DND-41 (cell line): ENCODE measurements at regions not wholly inside any gene's neighbourhood (a gene's known extent, or its start where the extent isn't known, plus 50 kb on each side); places are given as distances from the start of the nearest gene placed in this dataset.

Experiments
- ATAC-seq: fragments of 200-7000 bp; cut with Tn5 transposase; 3 replicates; pipeline ENCODE4 v1.9.1; 2021; ENCODE audit warnings: low read depth; ENCODE audit not compliant: insufficient read depth
- DNase-seq: peaks from one replicate; pipeline ENCODE4 v3.0.0-alpha.2; 2020
- H2AFZ ChIP-seq: 2 replicates; pipeline ENCODE4 v1.6.0; 2012; ENCODE audit warnings: low read depth, low read length
- H3K27ac ChIP-seq: 2 replicates; pipeline ENCODE4 v1.5.1; 2012; ENCODE audit warnings: low read length, inconsistent platforms
- H3K27me3 ChIP-seq: fragments of 200-600 bp; sonication (generic); 2 replicates; pipeline ENCODE4 v1.6.0; 2012; ENCODE audit warnings: low read length, mild to moderate bottlenecking, inconsistent platforms; ENCODE audit not compliant: insufficient read depth, poor library complexity
- H3K36me3 ChIP-seq: 2 replicates; pipeline ENCODE4 v1.5.1; 2012; ENCODE audit warnings: low read length, inconsistent platforms; ENCODE audit not compliant: insufficient read depth
- H3K4me1 ChIP-seq: 2 replicates; pipeline ENCODE4 v1.5.1; 2012; ENCODE audit warnings: mild to moderate bottlenecking, low read length; ENCODE audit not compliant: insufficient read depth
- H3K4me2 ChIP-seq: 2 replicates; pipeline ENCODE4 v1.6.0; 2012; ENCODE audit warnings: mild to moderate bottlenecking, moderate library complexity, low read length, inconsistent platforms; ENCODE audit not compliant: insufficient read depth
- H3K4me3 ChIP-seq, 2 experiments: fragments of 200-600 bp in 1 of 2; shearing (Covaris generic) in 1 of 2; 2 replicates each; pipeline ENCODE4 v1.5.1; 2012 to 2016; ENCODE audit warnings: inconsistent platforms in 2 of 2, low read length in 2 of 2, mild to moderate bottlenecking in 2 of 2, low read depth in 1 of 2, moderate library complexity in 1 of 2
- H3K79me2 ChIP-seq: 2 replicates; pipeline ENCODE4 v1.6.0; 2012; ENCODE audit warnings: low read length, inconsistent platforms; ENCODE audit not compliant: insufficient read depth
- H3K9ac ChIP-seq: 2 replicates; pipeline ENCODE4 v1.6.0; 2012; ENCODE audit warnings: low read depth, mild to moderate bottlenecking, inconsistent platforms, low read length, moderate library complexity
- H3K9me3 ChIP-seq: 2 replicates; pipeline ENCODE4 v1.5.1; 2012; ENCODE audit warnings: low read length, moderate library complexity, mild to moderate bottlenecking, inconsistent platforms; ENCODE audit not compliant: insufficient read depth, severe bottlenecking
- H4K20me1 ChIP-seq: 2 replicates; pipeline ENCODE4 v1.6.0; 2012; ENCODE audit warnings: low read length; ENCODE audit not compliant: insufficient read depth
- EZH2 ChIP-seq: IDR thresholded peaks from 3 replicates; pipeline ENCODE4 v1.6.1; 2012; ENCODE audit warnings: borderline replicate concordance, low read depth, mild to moderate bottlenecking, moderate library complexity, low read length, inconsistent platforms; ENCODE audit not compliant: severe bottlenecking
- TF ChIP-seq, protein P1 (sequence below): IDR thresholded peaks from 2 replicates; pipeline ENCODE4 v1.5.1; 2012; ENCODE audit warnings: borderline replicate concordance, low read length, moderate library complexity, mild to moderate bottlenecking; ENCODE audit not compliant: poor library complexity, severe bottlenecking; ENCODE audit errors: extremely low read depth

DNA sequence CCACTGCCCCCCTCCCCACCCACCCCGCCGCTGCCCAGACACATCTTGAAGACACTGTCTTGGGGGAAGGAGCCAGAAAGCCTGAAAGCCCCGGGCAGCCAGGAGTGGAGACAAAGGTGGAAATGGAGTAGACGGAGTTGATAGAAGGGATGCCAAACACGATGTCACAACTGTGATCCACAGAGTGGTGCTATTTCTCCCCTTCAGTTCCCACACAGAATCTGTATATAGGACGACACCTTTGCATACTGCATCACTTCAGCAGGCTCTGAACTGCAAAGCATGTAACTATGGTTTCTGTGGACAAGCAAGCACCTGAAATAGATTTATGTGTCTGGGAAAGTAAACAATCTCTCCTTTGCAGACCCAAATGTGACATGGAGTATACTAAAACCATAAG lies 56.4 kb upstream of the F13A1 start:
- Histone ChIP-seq H3K4me1 (no peaks in the 10 kb centered on the region), H3K4me3 (no peak overlapping the region), H3K9ac (no peak overlapping the region), H3K27ac (no peak overlapping the region), H2AFZ (no peak overlapping the region), H3K4me2 (no peak overlapping the region), H4K20me1 (no peaks in the 10 kb centered on the region), H3K9me3 (no peaks in the 10 kb centered on the region), H3K79me2 (no peaks in the 10 kb centered on the region), H3K36me3 (no peaks in the 10 kb centered on the region), H3K27me3 (no peaks in the 10 kb centered on the region)
- TF ChIP-seq, protein P1, sequence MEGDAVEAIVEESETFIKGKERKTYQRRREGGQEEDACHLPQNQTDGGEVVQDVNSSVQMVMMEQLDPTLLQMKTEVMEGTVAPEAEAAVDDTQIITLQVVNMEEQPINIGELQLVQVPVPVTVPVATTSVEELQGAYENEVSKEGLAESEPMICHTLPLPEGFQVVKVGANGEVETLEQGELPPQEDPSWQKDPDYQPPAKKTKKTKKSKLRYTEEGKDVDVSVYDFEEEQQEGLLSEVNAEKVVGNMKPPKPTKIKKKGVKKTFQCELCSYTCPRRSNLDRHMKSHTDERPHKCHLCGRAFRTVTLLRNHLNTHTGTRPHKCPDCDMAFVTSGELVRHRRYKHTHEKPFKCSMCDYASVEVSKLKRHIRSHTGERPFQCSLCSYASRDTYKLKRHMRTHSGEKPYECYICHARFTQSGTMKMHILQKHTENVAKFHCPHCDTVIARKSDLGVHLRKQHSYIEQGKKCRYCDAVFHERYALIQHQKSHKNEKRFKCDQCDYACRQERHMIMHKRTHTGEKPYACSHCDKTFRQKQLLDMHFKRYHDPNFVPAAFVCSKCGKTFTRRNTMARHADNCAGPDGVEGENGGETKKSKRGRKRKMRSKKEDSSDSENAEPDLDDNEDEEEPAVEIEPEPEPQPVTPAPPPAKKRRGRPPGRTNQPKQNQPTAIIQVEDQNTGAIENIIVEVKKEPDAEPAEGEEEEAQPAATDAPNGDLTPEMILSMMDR = no peak
- DNase-seq (no peak), ATAC-seq (no peak)

DNA sequence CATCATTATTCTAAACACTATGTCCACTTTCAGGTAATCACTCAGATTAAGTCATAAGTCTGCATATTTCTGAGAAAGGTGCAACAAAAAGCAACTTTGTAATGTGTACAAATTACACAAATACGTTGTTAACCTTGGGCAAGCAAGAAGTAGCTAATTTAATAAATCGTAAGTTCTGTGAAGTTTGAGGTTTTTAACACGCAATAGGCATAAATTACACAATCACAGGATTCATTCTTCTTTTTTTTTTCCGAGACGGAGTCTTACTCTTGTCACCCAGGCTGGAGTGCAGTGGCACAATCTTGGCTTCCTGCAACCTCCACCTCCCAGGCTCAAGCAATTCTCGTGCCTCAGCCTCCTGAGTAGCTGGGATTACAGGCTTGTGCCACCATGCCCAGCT lies 57.2 kb upstream of the F13A1 start:
- Histone ChIP-seq H3K9me3 (no peaks in the 10 kb centered on the region), H3K4me3 (no peak overlapping the region), H4K20me1 (no peaks in the 10 kb centered on the region), H3K9ac (no peak overlapping the region), H3K27ac (no peak overlapping the region), H2AFZ (no peak overlapping the region), H3K79me2 (no peaks in the 10 kb centered on the region), H3K4me1 (no peaks in the 10 kb centered on the region), H3K4me2 (no peak overlapping the region), H3K36me3 (no peaks in the 10 kb centered on the region), H3K27me3 (peaks cover 3% of the 10 kb centered on the region)
- TF ChIP-seq, protein P1 = no peak
- TF ChIP-seq EZH2 = no peak
- DNase-seq = no peak
- no peak for ATAC-seq

DNA sequence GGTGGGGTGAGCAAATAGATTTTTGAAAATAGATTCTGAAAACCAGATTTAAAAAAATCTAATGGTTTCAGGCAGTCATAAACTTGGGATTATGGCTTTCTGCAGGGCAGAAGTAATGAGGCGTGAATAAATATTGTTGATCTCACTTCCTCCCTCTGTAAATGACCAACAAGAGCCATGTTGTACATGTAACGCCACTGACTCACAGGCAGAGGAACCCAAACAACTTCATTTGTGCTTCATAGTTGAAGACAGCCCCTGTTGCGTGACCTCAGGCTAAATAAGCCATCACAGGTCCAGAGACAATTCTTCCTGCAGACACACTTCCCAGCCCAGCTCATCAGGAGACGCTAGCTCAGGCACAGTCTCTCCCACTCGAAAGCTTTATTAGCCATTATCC lies 59.1 kb upstream of the F13A1 start:
- Histone ChIP-seq H4K20me1 (no peaks in the 10 kb centered on the region), H3K27ac (no peak overlapping the region), H3K4me3 (no peak overlapping the region), H3K79me2 (no peaks in the 10 kb centered on the region), H3K9me3 (no peaks in the 10 kb centered on the region), H3K4me2 (no peak overlapping the region), H3K4me1 (no peaks in the 10 kb centered on the region), H3K27me3 (peaks cover 3% of the 10 kb centered on the region), H2AFZ (no peak overlapping the region), H3K36me3 (no peaks in the 10 kb centered on the region), H3K9ac (no peak overlapping the region)
- DNase-seq (no peak), ATAC-seq (no peak)
- no peak for TF ChIP-seq EZH2
- TF ChIP-seq, protein P1 = no peak

DNA sequence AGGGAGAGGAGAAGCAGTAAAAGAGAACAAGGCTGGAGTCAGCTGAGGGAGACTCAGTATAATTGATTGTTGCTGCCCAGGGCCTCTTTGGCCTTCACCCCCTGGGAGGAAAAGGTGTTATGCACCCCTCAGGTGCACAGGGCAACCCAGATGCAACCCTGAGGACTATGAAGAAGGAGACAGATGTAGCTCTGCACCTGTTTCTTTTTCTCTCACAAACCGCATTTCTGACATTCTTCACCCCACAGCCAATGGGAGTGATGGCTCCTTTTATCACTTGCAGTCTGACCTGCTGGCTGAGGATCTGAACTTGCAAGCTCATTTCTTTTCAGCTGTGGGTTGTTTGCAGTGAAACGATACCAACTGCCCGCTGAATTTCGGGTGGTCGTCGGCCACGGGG lies 64.1 kb upstream of the F13A1 start:
- Histone ChIP-seq H2AFZ (no peak overlapping the region), H3K4me3 (no peak overlapping the region), H3K4me2 (no peak overlapping the region), H3K27ac (no peak overlapping the region), H3K9ac (no peak overlapping the region), H4K20me1 (no peaks in the 10 kb centered on the region), H3K9me3 (no peaks in the 10 kb centered on the region), H3K4me1 (no peaks in the 10 kb centered on the region), H3K36me3 (no peaks in the 10 kb centered on the region), H3K27me3 (peaks cover 10% of the 10 kb centered on the region), H3K79me2 (no peaks in the 10 kb centered on the region)
- ATAC-seq (no peak), DNase-seq (no peak)
- TF ChIP-seq, protein P1 = no peak
